Ovary (tissue), 3 donors: ENCODE measurements at regions not wholly inside any gene's neighbourhood (a gene's known extent, or its start where the extent isn't known, plus 50 kb on each side); places are given as distances from the start of the nearest gene placed in this dataset.

Source experiments
- CTCF ChIP-seq, 3 donors: fragments of 450-650 bp in 2 of 3; fragments of 200-600 bp in 1 of 3; IDR thresholded peaks; one replicate each; pipeline versions ENCODE4 v1.5.1 to v1.8.0; 2016 to 2022; ENCODE audit warnings: antibody characterized with exemption in 3 of 3, mild to moderate bottlenecking in 1 of 3
- POLR2A ChIP-seq: fragments of 450-650 bp; IDR thresholded peaks from one replicate; pipeline ENCODE4 v1.6.1; 2017; ENCODE audit warnings: antibody characterized with exemption, mild to moderate bottlenecking, moderate library complexity
- donor health status: DM: no; HTN: no; CAD: no.

GRCh38 chr12:124435806-124436345, 131.5 kb downstream of the NCOR2 start:
- no peak for TF ChIP-seq POLR2A
- no peak for TF ChIP-seq CTCF (IDR thresholded peaks at IDR 0.05)
